ENCODE measurements at regions not wholly inside any gene's neighbourhood (a gene's known extent, or its start where the extent isn't known, plus 50 kb on each side); places are given as distances from the start of the nearest gene placed in this dataset.

GRCh38 chr5:114153833-114154232 lies 208.0 kb upstream of the KCNN2 start:
- TF ChIP-seq CTCF (IDR thresholded peaks at IDR 0.05): no peak
- TF ChIP-seq POLR2A (IDR thresholded peaks at IDR 0.05): no peak
- no peak for TF ChIP-seq EP300 (IDR thresholded peaks at IDR 0.05)

Measured in ovary (tissue), 3 donors.